GM10847 (cell line): ENCODE measurements at regions not wholly inside any gene's neighbourhood (a gene's known extent, or its start where the extent isn't known, plus 50 kb on each side); places are given as distances from the start of the nearest gene placed in this dataset.

ENCODE experiments used
- POLR2A ChIP-seq: IDR thresholded peaks from 2 replicates; pipeline ENCODE4 v1.6.1; 2011; ENCODE audit not compliant: insufficient read length; ENCODE audit errors: extremely low read depth

DNA sequence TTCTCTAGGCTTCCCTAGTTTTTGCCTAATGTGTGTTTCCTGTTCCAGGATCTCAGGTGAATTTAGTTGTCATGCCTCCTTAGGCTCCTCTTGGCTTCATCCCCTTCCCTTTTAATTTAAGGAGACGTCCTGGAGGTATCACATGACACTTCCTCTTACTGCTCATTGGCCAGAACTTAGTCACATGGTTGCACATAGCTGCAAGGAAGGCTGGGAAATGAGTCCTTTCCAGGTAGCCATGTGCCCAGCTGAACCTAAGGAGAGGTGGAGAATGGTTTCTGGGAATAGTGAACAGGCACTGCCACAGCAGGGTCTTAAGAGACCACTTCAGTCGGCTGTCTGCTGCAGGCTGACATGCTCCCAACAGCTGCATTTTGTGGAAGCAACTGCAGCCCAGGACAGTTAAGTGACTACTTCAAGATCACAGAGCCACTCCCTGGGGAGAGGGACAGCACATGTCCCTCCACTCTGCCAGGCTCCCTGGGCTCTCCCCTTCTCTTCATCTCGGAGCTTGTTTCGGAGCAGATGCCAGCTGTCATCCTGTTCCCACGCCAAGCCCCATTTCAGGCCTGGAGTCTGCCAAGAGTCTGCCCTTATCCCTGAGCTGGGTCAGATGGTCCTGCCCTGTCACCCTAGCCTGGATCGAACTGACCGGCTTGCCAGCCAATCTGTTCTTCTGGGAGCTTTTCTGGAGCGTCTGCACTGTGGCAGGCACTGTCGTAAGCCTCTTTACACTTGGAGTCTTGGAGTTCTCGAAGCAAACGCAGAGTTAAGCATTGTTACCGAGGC lies 81.4 kb upstream of the FOXF1 start:
- TF ChIP-seq POLR2A = no peak

DNA sequence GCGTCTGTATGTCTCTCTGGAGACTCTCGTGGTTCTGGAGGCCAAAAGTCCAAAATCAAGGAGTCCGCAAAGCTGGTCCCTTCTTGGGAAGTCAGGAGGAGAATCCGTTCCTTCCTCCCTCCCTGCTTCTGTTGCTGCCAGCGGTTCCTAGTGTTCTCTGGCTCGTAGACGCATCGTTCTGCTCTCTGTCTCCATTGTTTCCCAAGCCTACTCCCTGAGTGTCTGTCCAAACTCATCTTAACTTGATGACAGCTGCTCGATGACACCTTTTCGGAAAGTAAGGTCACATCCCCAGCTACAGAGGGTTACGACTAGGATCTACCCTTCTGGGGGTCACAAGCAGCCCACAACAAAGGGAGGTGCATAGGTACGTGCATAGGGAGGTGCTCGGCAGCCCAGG lies 80.7 kb upstream of the FOXF1 start:
- no peak for TF ChIP-seq POLR2A

DNA sequence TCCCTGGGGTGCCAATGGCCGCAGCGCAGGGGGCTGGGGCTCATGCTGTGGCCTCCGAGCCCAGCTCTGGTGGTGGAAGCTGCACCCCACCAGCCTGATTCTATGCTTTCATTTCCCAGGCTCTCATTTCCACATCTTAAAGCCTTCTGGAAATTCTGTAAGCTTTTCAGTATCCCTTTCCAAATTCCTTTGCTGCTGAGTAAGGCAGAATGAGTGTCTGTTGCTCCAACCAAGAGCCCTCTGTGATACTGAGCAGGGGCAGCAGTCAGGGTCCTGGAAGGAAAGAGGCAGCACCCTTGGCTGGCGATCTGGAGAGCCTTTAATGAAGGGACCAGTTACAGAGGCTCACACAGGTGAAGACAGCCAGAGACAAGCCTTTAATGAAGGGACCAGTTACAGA lies 79.5 kb upstream of the FOXF1 start:
- TF ChIP-seq POLR2A = no peak

DNA sequence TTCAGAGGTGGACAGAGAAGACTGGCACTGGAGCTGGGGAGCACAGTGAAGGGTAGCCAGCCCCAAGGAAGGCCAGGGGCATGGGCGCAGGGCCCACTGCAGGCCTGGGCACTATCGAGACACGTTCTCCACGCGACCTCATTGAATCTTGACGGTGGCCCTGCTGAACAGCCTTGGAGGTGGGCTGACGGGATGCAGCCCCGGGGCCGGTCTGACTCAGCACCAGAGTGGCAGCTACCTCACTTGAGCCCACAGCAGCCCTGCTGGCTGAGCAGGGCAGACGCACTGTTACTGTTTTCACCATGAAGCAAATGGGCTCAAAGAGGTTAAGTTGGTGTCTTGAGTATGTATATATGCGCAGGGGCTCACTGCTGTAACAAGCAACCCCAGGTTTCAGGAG lies 78.8 kb upstream of the FOXF1 start:
- no peak for TF ChIP-seq POLR2A

DNA sequence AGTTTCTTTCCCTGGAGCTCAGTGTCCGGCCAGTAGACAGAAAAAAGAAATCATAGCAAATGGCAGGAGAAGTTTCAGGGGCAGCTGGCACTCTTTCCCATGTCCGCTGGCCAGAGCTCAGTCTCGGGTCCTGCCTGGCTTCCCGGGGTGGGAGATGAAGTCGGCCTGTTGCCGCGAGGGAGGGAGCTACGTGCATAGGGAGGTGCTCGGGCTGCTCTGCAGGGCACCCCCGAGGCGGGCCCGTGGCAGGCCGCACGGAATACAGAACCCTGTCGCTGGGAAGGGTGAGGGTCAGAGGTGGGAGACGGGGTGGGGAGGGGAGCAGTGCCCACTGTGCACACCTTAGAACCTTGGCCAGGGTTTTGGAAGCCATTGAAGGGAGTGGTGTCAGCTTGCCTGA lies 78.3 kb upstream of the FOXF1 start:
- TF ChIP-seq POLR2A = no peak

DNA sequence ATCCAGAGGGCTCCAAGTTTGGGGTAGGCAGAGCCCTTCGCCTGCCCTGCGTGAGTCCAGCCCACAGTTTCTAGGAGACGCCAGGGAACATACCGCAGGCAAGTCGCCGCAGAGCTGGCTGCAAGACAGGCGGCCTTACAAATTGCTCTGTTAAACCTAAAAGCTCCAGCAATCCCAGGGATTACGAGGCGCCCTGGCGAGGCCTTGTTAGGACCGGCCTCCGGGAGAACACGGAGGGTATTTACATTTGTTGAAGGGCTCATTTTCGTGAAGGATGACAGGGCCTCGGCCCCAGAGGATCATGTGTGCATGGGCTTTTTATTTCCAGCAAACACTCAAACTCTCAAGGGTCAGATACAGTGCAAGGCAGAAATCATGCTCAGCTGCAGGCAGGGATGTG lies 77.6 kb upstream of the FOXF1 start:
- no peak for TF ChIP-seq POLR2A

DNA sequence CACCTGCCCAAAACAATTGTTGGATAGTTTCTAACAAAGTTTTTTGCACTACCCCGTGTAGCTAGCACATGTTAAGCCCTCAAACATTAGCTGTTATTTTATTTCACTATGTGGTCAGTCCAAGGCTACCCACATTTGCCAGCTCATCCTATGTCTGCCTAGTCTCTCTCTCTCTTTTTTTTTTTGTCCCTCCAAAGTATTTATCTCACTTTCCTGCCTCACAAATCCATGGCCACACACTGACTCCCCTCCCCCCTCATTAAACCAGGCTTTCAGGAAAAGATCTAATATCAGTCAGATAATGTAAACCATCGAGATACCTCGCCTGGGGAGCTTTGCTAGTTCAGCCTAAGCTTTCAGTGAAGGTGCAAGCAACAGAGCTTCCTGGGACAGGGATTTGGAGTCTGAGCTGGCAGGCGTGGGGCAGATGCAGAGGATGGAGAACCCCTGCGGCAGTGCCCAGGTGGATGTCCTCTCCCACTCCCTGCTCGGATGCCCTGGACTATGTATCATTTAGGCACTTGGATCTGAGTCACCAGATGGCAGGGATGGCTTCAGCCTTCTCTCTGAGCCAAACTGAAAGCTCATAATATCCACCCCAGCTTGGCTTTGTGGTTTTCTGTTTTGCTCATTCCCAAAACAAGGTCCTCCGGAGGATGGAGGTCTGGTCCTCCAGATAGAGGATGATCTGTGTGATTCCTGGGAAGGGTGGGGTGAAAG lies 73.7 kb upstream of the FOXF1 start:
- no peak for TF ChIP-seq POLR2A

DNA sequence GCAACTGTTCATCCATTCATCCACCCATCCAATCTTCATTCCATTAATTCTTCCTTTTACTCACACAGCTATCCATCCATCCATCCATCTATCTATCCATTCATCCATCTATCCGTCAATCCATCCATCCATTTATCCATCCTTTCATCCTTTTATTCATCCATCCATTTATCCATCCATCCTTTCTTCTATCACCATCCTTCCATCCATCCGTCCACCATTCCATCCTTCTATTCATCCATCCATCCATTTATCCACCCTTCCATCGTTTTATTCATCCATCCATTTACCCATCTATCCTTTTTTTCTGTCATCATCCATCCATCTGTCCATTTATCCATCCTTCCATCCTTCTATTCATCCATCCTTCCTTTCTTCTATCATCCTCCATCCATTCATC lies 73.0 kb upstream of the FOXF1 start:
- no peak for TF ChIP-seq POLR2A

DNA sequence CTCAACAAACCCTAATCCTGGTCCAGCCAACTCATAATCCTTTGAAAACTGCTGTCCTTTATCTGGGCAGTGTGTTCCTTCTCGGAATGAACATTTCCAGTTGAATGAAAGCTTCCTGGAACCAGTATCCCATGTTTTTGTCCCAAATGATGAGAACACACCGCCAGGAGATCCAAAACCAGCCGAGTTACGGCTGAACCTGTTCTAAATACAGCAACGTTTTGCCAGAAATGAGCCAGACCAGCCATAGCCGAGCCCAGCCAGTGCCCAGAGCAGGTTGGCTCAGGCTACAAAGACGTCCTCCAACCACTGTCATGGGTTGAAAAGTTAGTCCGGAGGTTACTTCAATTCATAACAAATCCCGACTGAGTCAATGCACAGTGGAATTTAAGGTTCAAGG lies 67.6 kb upstream of the FOXF1 start:
- no peak for TF ChIP-seq POLR2A

DNA sequence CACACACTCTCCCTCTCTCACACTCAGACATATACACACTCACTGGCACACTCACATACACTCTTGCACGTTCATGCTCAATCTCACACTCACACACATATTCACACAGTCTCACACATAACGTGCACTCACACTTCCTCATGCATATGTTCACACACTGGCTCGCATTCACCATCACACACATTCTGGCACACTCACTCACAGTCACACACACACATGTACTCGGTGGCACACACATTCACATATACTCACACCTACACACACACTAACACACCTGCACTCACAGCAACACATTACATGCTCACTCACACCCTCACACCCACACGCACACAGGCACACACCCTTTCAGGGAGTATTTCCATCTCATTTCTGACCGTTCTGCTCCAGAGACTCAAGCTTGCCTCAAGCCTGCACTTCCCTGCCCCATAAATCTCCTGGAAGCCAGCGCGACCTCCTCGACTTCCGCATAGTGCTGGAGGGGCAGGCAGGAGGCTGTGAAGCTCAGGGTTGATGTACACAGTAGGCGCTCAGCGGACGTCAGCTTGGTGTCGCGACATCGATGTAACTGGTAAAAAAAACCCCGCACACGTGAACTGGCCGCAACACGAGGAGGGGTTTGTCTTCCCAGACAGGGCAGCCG lies 66.7 kb upstream of the FOXF1 start:
- no peak for TF ChIP-seq POLR2A

DNA sequence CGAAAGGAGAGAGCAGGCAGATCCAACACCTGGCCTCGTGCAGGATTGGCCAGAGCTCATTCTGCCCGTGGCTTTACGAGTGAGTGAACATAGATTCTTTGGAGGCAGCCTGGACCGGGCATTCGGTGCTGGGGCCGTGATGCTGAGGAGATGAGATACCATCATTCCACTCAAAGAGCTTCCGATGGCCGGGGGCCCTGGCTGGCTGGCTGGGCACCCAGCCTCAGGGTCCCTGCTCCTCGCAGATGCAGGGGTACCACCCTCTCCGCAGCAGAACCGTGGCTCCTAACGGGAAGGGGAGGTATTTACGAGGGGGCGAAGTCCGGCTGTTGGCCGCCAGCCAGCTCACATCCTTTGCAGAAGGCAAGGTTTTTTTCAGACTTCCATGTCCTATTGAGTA lies 66.1 kb upstream of the FOXF1 start:
- no peak for TF ChIP-seq POLR2A

DNA sequence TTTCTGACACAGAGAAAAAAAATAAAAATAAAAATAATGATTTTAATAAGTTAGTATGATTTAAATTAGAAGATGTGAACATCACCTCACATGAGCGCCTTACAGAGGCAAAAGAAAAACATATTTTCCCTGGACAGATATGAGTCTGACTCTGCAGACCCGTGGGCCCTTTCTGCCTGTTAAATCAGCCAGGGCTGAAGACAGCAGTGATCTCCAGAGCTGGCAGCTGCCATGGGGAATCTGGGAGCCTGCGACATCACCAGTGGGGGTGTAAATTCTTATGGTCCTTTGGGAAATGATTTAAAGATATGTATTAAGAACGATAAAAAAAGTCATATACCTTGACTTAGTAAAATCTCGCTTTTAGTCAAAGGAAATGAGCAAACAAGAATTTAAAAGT lies 65.7 kb upstream of the FOXF1 start:
- no peak for TF ChIP-seq POLR2A

DNA sequence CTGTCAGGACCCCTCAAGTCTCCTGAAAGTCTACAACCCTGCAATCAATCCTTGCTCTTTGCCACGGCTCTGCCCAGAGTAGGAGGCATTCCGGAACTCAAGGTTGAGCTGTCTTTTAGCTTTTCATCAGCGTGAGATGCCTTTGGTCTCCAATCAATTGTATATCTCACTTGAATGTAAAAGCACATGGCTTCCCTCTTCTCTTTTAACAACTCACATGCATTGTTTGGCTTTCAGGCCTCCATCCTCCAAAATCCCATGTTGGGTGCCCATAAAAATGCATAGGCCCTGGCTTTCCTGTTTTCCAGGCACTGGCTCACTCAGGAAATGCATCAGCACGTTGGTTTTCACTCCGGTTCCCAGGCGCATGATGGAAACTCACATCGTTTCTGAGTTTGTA lies 64.0 kb upstream of the FOXF1 start:
- no peak for TF ChIP-seq POLR2A

DNA sequence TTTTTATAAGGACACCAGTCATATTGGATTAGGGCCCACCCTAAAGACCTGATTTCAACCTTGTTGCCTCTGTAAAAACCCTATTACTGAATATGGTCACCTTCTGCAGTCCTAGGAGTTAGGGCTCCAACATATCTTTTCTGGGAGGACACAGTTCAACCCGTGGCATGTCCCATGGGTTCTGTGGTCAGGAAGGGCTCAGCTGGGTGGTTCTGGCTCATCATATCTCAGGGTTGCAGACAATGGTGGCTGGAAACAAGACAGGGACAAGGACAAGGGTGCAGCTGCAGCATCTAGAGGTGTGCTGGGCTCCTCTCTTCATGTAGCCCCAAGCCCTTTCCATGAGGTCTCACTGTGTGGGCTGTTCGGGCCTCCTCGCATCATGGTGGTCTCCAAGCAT lies 63.1 kb upstream of the FOXF1 start:
- TF ChIP-seq POLR2A = no peak

DNA sequence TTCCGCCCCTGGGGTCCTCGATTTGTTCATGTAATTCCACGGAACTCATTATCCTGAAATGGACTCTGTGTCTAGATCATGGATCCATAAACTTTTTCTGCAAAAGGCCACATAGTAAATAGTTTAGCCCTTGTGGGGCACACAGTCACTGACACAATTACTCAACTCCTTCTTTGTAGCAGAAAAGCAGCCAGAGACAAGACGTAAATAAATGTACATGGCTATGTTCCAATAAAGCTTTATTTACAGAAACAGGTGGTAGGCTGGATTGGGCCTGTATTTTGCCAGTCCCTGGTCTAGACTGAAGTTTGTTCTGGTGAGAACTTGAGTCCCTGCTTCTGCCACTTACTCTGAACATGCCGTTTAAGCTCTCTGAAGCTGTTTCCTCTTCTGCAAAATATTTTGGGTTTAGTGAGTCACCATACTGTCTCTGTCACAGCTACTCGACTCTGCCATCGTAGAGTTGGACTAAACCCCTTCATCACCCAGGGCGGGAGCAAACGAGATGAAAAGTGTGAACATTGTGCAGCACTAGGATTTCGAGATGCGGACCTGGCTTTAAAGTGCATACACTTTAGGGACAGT lies 61.9 kb upstream of the FOXF1 start:
- no peak for TF ChIP-seq POLR2A
